ENCODE measurements at regions not wholly inside any gene's neighbourhood (a gene's known extent, or its start where the extent isn't known, plus 50 kb on each side); places are given as distances from the start of the nearest gene placed in this dataset.

DNA sequence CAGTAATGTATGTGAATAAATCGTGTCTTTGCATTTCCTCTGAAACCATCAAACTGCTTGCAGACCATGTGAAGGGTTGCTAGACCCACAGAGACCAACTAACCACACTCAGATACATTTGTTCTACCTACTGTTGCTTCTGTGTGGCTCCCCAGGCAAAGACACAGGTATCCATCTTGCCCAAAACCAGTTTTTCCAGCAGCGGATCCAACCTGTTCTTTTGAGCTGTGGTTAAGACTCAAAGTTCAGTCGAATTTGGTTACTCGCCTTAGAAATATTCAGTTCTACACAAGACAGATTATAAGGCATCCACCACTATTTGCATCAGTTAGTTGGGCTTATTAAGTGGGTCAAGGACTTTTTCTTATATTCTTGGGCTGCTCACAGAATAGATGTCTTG lies 276.2 kb upstream of the EPHA4 start:
- TF ChIP-seq EZH2 (IDR thresholded peaks at IDR 0.05; ENCODE audit: low read depth), result no peak
- TF ChIP-seq, protein P1, sequence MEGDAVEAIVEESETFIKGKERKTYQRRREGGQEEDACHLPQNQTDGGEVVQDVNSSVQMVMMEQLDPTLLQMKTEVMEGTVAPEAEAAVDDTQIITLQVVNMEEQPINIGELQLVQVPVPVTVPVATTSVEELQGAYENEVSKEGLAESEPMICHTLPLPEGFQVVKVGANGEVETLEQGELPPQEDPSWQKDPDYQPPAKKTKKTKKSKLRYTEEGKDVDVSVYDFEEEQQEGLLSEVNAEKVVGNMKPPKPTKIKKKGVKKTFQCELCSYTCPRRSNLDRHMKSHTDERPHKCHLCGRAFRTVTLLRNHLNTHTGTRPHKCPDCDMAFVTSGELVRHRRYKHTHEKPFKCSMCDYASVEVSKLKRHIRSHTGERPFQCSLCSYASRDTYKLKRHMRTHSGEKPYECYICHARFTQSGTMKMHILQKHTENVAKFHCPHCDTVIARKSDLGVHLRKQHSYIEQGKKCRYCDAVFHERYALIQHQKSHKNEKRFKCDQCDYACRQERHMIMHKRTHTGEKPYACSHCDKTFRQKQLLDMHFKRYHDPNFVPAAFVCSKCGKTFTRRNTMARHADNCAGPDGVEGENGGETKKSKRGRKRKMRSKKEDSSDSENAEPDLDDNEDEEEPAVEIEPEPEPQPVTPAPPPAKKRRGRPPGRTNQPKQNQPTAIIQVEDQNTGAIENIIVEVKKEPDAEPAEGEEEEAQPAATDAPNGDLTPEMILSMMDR (conservative IDR thresholded peaks at IDR 0.05), result no peak
- H4K20me1 ChIP-seq (ENCODE audit: insufficient read depth), result no peaks in the 10 kb centered on the region
- H3F3A ChIP-seq (ENCODE audit: insufficient read depth, low read depth), result peaks cover 21% of the 10 kb centered on the region; the same call in 1 of the 2 replicates
- H3K36me3 ChIP-seq (ENCODE audit: low read depth), result peaks cover 4% of the 10 kb centered on the region; the same call in 1 of the 2 replicates
- POLR2A ChIA-PET (ENCODE audit: unreplicated experiment), result no interaction called here
- H3K9me3 ChIP-seq (ENCODE audit: insufficient read depth, low read depth), result peaks cover 8% of the 10 kb centered on the region
- intact Hi-C loops (cut with micrococcal nuclease; ENCODE audit: unreplicated experiment), result loop anchor here (1.0 to 5.0 kb wide), 2 partner anchors 54 to 206 kb away; no protein-coding TSS in a partner anchor
- no peaks in the 10 kb centered on the region for H3K27me3 ChIP-seq (ENCODE audit: insufficient read depth, low read depth)
- peaks cover 62% of the 10 kb centered on the region for H3K4me1 ChIP-seq (replicated peaks; ENCODE audit: insufficient read depth)
- H3K79me2 ChIP-seq (ENCODE audit: low read depth), result no peaks in the 10 kb centered on the region
- H2AFZ ChIP-seq, result peak overlapping the region; percentile 23; the same call in 1 of the 2 replicates
- no peak overlapping the region for H3K4me3 ChIP-seq
- BruUV-seq (replicated peaks), result no TSS peak
- H3K4me2 ChIP-seq, result peak overlapping the region; percentile 36
- CTCF ChIA-PET, result no interaction called here
- DNase-seq, result peak; percentile 67 to 95
- H3K9me2 ChIP-seq (ENCODE audit: insufficient read depth), result no peaks in the 10 kb centered on the region
- H3K27ac ChIP-seq, result peak overlapping the region; percentile 19; the same call in 1 of the 2 replicates

DNA sequence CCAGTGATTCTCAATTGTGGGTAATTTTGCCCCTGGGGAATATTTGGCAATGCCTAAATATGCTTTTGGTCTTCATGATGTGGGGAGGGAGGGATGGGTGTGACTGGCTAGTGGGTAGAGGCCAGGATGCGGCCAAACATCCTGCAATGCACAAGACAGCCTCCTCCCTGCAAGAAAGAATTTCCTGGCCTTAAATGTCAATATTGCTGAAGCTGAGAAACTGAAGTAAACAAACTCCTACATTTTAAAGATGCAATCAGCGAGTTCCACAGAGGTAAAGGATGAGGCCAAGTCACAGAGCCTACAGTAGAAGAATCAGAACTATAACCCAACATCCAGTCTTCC lies 272.9 kb upstream of the EPHA4 start:
- no peaks in the 10 kb centered on the region for H4K20me1 ChIP-seq (ENCODE audit: insufficient read depth)
- H3K79me2 ChIP-seq (ENCODE audit: low read depth), result no peaks in the 10 kb centered on the region
- H3K4me2 ChIP-seq, result peak overlapping the region; percentile 21
- no peaks in the 10 kb centered on the region for H3K27me3 ChIP-seq (ENCODE audit: insufficient read depth, low read depth)
- peaks cover 21% of the 10 kb centered on the region; the same call in 1 of the 2 replicates for H3F3A ChIP-seq (ENCODE audit: insufficient read depth, low read depth)
- POLR2A ChIA-PET (ENCODE audit: unreplicated experiment), result no interaction called here
- no peak overlapping the region for H2AFZ ChIP-seq
- no peak overlapping the region for H3K4me3 ChIP-seq
- TF ChIP-seq EZH2 (IDR thresholded peaks at IDR 0.05; ENCODE audit: low read depth), result no peak
- TF ChIP-seq, protein P1 (conservative IDR thresholded peaks at IDR 0.05), result no peak
- peak in 1 of 2 experiments; percentile 79 for DNase-seq
- BruUV-seq (replicated peaks), result no TSS peak
- peak overlapping the region; percentile 14; the same call in 1 of the 2 replicates for H3K27ac ChIP-seq
- peaks cover 8% of the 10 kb centered on the region for H3K9me3 ChIP-seq (ENCODE audit: insufficient read depth, low read depth)
- CTCF ChIA-PET, result no interaction called here
- H3K36me3 ChIP-seq (ENCODE audit: low read depth), result peaks cover 4% of the 10 kb centered on the region; the same call in 1 of the 2 replicates
- peaks cover 44% of the 10 kb centered on the region for H3K4me1 ChIP-seq (replicated peaks; ENCODE audit: insufficient read depth)
- H3K9me2 ChIP-seq (ENCODE audit: insufficient read depth), result no peaks in the 10 kb centered on the region
- intact Hi-C loops (cut with micrococcal nuclease; ENCODE audit: unreplicated experiment), result loop anchor here (5.0 kb wide), 1 partner anchor 203 kb away; no protein-coding TSS in a partner anchor

DNA sequence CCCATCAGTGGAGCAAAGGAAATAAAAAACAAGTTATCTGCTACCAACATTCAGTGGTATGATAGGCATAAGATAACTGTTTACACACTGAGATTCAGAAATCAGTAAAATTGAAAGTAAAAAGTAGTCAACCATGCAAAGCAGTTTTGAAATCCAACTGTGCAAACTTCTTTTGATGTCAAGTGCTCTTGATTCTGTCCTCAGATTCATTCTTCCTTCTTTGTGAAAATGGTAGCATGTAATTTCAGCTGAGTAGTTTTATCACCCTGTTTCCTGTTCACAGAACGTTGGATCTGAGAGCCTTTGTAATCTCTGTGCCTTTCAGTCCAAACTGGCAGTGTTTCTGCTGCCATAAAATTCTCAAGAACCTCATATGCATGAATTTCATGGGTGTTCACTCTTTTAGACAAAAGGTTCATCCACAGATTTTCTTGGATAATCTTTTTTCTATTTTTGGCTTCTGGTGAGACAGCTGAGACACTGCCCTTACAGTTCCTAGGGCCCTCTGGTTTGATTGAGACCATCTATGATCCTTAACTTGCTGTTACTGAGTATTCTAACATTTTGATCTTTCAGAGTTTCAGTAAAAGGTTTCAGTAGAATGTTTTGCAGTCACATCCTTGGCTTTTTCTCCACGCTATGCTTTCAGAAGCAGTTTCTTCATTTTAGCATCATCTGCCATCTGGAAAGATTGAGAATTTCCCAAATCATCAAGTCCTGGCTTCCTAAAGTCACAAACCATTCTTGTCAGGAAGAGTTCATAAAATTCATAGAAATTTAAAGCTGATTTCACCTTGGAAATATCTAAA lies 272.3 kb upstream of the EPHA4 start:
- no TSS peak for BruUV-seq (replicated peaks)
- peak overlapping the region; percentile 4; the same call in 1 of the 2 replicates for H2AFZ ChIP-seq
- ChIA-PET POLR2A (ENCODE audit: unreplicated experiment) (interaction anchor here (0.7 kb wide), 1 partner anchor 43 kb away, joined by 3 read pairs; no protein-coding TSS in a partner anchor), CTCF (no interaction called here)
- peaks cover 4% of the 10 kb centered on the region; the same call in 1 of the 2 replicates for H3K36me3 ChIP-seq (ENCODE audit: low read depth)
- no peaks in the 10 kb centered on the region for H3K9me2 ChIP-seq (ENCODE audit: insufficient read depth)
- H3K9me3 ChIP-seq (ENCODE audit: insufficient read depth, low read depth), result peaks cover 8% of the 10 kb centered on the region
- H3K4me2 ChIP-seq, result peak overlapping the region; percentile 21; the same call in 1 of the 2 replicates
- intact Hi-C loops (cut with micrococcal nuclease; ENCODE audit: unreplicated experiment), result loop anchor here (5.0 kb wide), 1 partner anchor 202 kb away; no protein-coding TSS in a partner anchor
- peaks cover 21% of the 10 kb centered on the region; the same call in 1 of the 2 replicates for H3F3A ChIP-seq (ENCODE audit: insufficient read depth, low read depth)
- no peaks in the 10 kb centered on the region for H3K79me2 ChIP-seq (ENCODE audit: low read depth)
- H3K27me3 ChIP-seq (ENCODE audit: insufficient read depth, low read depth), result no peaks in the 10 kb centered on the region
- H3K4me3 ChIP-seq, result no peak overlapping the region
- no peak for TF ChIP-seq EZH2 (IDR thresholded peaks at IDR 0.05; ENCODE audit: low read depth)
- DNase-seq, result no peak
- peak overlapping the region; percentile 14; the same call in 1 of the 2 replicates for H3K27ac ChIP-seq
- no peaks in the 10 kb centered on the region for H4K20me1 ChIP-seq (ENCODE audit: insufficient read depth)
- peaks cover 38% of the 10 kb centered on the region for H3K4me1 ChIP-seq (replicated peaks; ENCODE audit: insufficient read depth)

Data from PC-9 (cell line).